Lower leg skin (tissue), 4 donors: ENCODE measurements at regions not wholly inside any gene's neighbourhood (a gene's known extent, or its start where the extent isn't known, plus 50 kb on each side); places are given as distances from the start of the nearest gene placed in this dataset.

Experiments used
- DNase-seq, 2 donors: peaks; one replicate each; pipeline ENCODE4 v3.0.0-alpha.2; 2019; ENCODE audit warnings: low spot score in 2 of 2
- H3K4me3 ChIP-seq: fragments of 200-600 bp; sonication (generic); 2 replicates; pipeline ENCODE4 v1.5.1; 2017; ENCODE audit warnings: mild to moderate bottlenecking, low read depth; ENCODE audit not compliant: poor library complexity, severe bottlenecking
- CTCF ChIP-seq, 3 donors: fragments of 450-650 bp; IDR thresholded peaks; one replicate each; pipeline ENCODE4 v1.5.1; 2016; ENCODE audit warnings: antibody characterized with exemption in 3 of 3, mild to moderate bottlenecking in 3 of 3, moderate library complexity in 2 of 3
- POLR2A ChIP-seq, 2 donors: fragments of 450-650 bp; IDR thresholded peaks; one replicate each; pipeline ENCODE4 v1.6.1; 2016 to 2017; ENCODE audit warnings: antibody characterized with exemption in 2 of 2, mild to moderate bottlenecking in 1 of 2, moderate library complexity in 1 of 2
- WGBS, 2 donors: methylation state at CpG; one replicate each; pipeline ENCODE4 v1.1.5; 2018; 5-methylcytosine and 5-hydroxymethylcytosine counted together
- intact Hi-C: fragments of 100-400 bp; cut with DNase I; formaldehyde crosslinking; loops from one replicate; pipeline ENCODE4 v1.15.0; 2023; ENCODE audit warnings: low total_unique reads

DNA sequence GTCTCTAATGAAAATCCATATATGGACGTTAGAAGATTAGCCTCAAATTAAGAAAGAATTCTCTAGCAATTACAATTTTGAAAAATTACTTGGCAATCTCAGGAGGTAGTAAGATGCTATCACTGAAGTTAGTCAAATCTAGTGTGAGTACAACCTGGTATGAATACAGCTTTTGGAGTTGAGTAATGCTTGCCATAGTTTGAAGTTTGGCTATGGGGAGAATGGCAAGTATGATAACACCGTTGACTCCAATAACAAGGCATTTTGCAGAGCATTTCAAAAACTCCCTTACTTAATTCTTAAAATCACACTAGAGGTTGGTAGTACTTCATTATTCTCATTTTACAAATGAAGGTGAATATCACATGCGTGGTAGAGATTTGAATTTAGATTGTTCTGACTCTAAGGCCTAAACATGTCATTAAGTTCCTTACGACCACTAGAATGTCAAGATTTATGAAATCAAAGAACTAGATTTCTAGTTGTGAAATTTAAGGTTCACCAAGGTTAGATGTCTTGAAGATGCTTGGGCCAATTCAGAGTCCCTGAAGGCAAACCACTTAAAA, 355.4 kb downstream of the ETS1 start:
- no peak for DNase-seq
- WGBS, 2 donors = 85 to 89% methylated on average over 4 of the region's 4 CpGs
- H3K4me3 ChIP-seq = no peak overlapping the region
- TF ChIP-seq POLR2A (IDR thresholded peaks at IDR 0.05) (no peak), CTCF (IDR thresholded peaks at IDR 0.05) (no peak)
- intact Hi-C loops = no loop called here

DNA sequence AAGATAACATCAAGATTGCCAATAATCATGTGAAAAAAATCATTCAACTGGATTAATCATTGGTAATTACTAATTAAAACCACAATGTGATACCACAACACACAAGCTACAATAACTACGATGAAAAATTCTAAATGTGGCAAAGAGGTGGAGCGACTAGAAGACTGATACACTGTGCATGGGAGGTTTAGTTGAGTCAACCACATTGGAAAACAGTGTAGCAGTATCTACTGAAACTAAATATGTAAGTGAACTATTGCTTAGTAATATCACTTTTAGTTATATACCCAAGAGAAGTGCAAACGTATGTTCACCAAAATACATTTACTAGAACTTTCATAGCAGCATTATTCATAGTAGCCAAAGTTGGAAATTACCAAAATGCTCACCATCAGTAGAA, 359.9 kb downstream of the ETS1 start:
- DNase-seq = no peak
- no peak overlapping the region for H3K4me3 ChIP-seq
- no peak for TF ChIP-seq CTCF (IDR thresholded peaks at IDR 0.05)
- TF ChIP-seq POLR2A (IDR thresholded peaks at IDR 0.05) = no peak
- WGBS, 2 donors = 77 to 84% methylated on average over 3 of the region's 3 CpGs
- intact Hi-C loops = no loop called here

DNA sequence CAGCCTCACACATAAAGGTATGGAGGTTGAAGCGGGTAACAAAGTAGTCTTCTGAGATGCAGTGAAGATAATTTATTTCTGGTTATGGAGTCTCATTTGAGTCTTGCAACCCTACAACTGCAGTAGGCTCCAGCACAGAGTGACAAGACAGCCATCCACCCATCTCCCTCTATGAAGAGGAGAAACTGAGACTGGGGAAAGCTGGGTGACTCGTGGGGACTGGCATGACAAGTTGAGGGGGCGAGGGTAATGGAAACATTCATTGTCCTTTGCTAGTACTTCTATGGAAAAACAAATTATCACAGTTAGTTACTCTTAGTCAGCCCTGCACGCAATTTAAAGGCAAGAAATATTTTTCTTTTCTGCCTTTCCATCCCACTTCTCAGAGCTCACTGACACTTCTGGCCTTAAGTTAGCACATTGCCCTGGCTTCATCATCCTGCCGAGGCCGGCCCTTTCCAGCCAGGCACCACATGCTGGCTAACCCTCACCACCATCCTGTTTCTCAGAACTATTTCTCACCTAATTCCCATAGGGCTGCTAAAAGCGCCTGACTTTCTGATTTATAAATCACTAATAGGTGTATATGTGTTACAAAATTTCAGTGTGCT, 361.1 kb downstream of the ETS1 start:
- intact Hi-C loops = no loop called here
- DNase-seq = no peak

GRCh38 chr11:128222245-128222884, 365.0 kb downstream of the ETS1 start:
- 81 to 90% methylated on average over 5 of the region's 5 CpGs for WGBS, 2 donors
- intact Hi-C loops = no loop called here
- H3K4me3 ChIP-seq = no peak overlapping the region
- DNase-seq = no peak
- TF ChIP-seq POLR2A (IDR thresholded peaks at IDR 0.05) = no peak
- no peak for TF ChIP-seq CTCF (IDR thresholded peaks at IDR 0.05)

More for the DNA sequence above, 361.1 kb downstream of the ETS1 start:
- WGBS, 2 donors = 88 to 89% methylated on average over 7 of the region's 7 CpGs
- no peak overlapping the region for H3K4me3 ChIP-seq
- TF ChIP-seq POLR2A (IDR thresholded peaks at IDR 0.05) (no peak), CTCF (IDR thresholded peaks at IDR 0.05) (no peak)

GRCh38 chr11:128219731-128220120, 367.6 kb downstream of the ETS1 start:
- no peak overlapping the region for H3K4me3 ChIP-seq
- DNase-seq = no peak
- no peak for TF ChIP-seq POLR2A (IDR thresholded peaks at IDR 0.05)
- no peak for TF ChIP-seq CTCF (IDR thresholded peaks at IDR 0.05)
- WGBS, 2 donors = 86 to 87% methylated on average over 4 of the region's 4 CpGs
- intact Hi-C loops = no loop called here
